Cardiac muscle cell (in vitro differentiated cells and primary cell): ENCODE measurements at regions not wholly inside any gene's neighbourhood (a gene's known extent, or its start where the extent isn't known, plus 50 kb on each side); places are given as distances from the start of the nearest gene placed in this dataset.
A peak's percentile ranks its signal among the peaks of the same experiment; 100 is the strongest.

Source experiments
- DNase-seq, 2 donors: peaks; one replicate each; pipeline versions ENCODE4 v3.0.0 to v3.0.0-alpha.2; 2010 to 2017; ENCODE audit warnings: low read depth in 1 of 2, low spot score in 1 of 2
- H3K27ac ChIP-seq: fragments of 200-600 bp; sonication (generic); 2 replicates; pipeline ENCODE4 v1.5.1; 2016
- H3K27me3 ChIP-seq: fragments of 200-600 bp; sonication (generic); 2 replicates; pipeline ENCODE4 v1.6.0; 2016; ENCODE audit warnings: control low read depth
- H3K36me3 ChIP-seq: fragments of 200-600 bp; sonication (generic); 2 replicates; pipeline ENCODE4 v1.5.1; 2016; ENCODE audit warnings: control low read depth
- H3K4me1 ChIP-seq: fragments of 200-600 bp; sonication (generic); 2 replicates; pipeline ENCODE4 v1.8.1; 2017; ENCODE audit warnings: low read depth, mild to moderate bottlenecking, mixed run types
- H3K4me3 ChIP-seq: fragments of 200-600 bp; sonication (generic); 2 replicates; pipeline ENCODE4 v1.5.1; 2016; ENCODE audit warnings: mild to moderate bottlenecking
- H3K9me3 ChIP-seq: fragments of 200-600 bp; sonication (generic); 2 replicates; pipeline ENCODE4 v1.5.1; 2017; ENCODE audit warnings: low read depth, mild to moderate bottlenecking, control low read depth
- TF ChIP-seq, protein P1 (sequence below): IDR thresholded peaks from 2 replicates; pipeline ENCODE4 v1.5.1; 2012; ENCODE audit warnings: low read depth, mild to moderate bottlenecking, low read length

- DNase-seq, result peak in 1 of 2 donors; percentile 89
- Histone ChIP-seq H3K36me3 (no peaks in the 10 kb centered on the region), H3K4me1 (no peaks in the 10 kb centered on the region), H3K4me3 (no peak overlapping the region), H3K27me3 (no peaks in the 10 kb centered on the region), H3K27ac (no peak overlapping the region), H3K9me3 (no peaks in the 10 kb centered on the region)
- TF ChIP-seq, protein P1, sequence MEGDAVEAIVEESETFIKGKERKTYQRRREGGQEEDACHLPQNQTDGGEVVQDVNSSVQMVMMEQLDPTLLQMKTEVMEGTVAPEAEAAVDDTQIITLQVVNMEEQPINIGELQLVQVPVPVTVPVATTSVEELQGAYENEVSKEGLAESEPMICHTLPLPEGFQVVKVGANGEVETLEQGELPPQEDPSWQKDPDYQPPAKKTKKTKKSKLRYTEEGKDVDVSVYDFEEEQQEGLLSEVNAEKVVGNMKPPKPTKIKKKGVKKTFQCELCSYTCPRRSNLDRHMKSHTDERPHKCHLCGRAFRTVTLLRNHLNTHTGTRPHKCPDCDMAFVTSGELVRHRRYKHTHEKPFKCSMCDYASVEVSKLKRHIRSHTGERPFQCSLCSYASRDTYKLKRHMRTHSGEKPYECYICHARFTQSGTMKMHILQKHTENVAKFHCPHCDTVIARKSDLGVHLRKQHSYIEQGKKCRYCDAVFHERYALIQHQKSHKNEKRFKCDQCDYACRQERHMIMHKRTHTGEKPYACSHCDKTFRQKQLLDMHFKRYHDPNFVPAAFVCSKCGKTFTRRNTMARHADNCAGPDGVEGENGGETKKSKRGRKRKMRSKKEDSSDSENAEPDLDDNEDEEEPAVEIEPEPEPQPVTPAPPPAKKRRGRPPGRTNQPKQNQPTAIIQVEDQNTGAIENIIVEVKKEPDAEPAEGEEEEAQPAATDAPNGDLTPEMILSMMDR, result no peak
These were observed 113.9 kb upstream of the FOXF1 start for GRCh38 chr16:86396422-86396821.

DNA sequence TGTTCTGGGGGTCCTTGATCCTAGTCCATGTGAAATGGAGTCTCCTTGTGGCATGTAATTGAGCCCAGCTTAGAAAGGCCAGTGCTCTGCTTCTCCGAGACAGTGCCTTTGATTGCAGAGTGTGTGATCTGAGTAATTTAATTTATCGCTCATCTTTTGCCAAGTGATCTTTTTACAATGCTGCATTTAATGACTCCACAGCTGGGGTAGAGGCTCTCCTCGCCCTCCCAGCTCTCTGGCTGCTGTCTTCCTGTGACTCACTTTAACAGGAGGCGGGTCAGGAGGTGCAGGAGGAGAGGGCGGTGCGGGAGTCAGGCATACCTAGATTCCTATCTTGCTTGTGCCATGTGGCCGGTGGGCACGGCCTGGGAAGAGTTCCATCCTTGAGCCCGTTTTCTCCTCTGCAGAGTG, 113.4 kb upstream of the FOXF1 start:
- H3K27me3 ChIP-seq, result no peaks in the 10 kb centered on the region
- TF ChIP-seq, protein P1, result no peak
- H3K4me1 ChIP-seq, result no peaks in the 10 kb centered on the region
- no peak overlapping the region for H3K4me3 ChIP-seq
- peak in 1 of 2 donors; percentile 75 for DNase-seq
- no peak overlapping the region for H3K27ac ChIP-seq
- H3K36me3 ChIP-seq, result no peaks in the 10 kb centered on the region
- no peaks in the 10 kb centered on the region for H3K9me3 ChIP-seq

DNA sequence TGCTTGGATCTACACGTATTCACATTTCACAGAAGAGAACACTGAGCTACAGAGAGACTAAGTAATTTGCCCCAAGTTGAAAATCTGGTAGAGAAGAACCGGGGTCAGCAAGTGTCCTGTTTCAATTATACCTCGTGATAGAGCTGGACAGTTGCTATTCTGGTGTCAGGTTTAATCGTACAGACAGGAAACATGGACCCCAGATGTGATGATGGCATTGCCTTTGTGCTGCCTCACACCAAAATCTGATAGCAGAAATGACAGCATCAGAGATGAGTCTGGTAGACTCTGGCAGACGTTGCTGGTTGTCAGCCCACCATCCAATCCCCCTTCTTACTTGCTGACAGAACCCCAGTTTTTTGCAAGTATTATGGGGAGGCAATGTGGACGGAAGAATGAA, 112.1 kb upstream of the FOXF1 start:
- H3K27ac ChIP-seq, result no peak overlapping the region
- H3K4me3 ChIP-seq, result no peak overlapping the region
- no peaks in the 10 kb centered on the region for H3K9me3 ChIP-seq
- no peaks in the 10 kb centered on the region for H3K4me1 ChIP-seq
- no peaks in the 10 kb centered on the region for H3K27me3 ChIP-seq
- DNase-seq, result no peak
- H3K36me3 ChIP-seq, result no peaks in the 10 kb centered on the region
- TF ChIP-seq, protein P1, result no peak

DNA sequence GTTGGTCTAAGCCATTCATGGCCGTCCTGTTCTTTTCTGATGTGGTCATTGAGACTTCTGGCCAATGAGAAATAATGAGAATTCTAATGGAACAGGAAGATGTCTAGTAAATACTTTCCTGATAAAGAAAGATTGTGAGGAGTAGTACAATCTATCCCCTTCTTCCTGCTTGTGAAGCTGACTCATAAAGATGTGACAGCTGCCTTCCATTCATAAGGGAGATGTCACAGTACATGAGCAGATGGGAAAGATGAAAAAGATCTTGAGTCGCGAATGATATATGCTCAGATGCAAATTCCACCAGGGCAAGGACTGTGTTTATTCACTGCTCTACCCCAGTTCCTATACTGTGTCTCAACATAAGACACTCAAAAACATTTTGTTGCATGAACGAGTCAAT, 111.7 kb upstream of the FOXF1 start:
- Histone ChIP-seq H3K9me3 (no peaks in the 10 kb centered on the region), H3K36me3 (no peaks in the 10 kb centered on the region), H3K27ac (no peak overlapping the region), H3K4me1 (peaks cover 2% of the 10 kb centered on the region), H3K27me3 (no peaks in the 10 kb centered on the region), H3K4me3 (no peak overlapping the region)
- TF ChIP-seq, protein P1, result no peak
- peak in 1 of 2 donors; percentile 54 for DNase-seq

GRCh38 chr16:86401126-86401525, 109.2 kb upstream of the FOXF1 start:
- H3K27me3 ChIP-seq, result no peaks in the 10 kb centered on the region
- no peak overlapping the region for H3K27ac ChIP-seq
- peaks cover 10% of the 10 kb centered on the region for H3K4me1 ChIP-seq
- no peak overlapping the region for H3K4me3 ChIP-seq
- TF ChIP-seq, protein P1, result no peak
- H3K9me3 ChIP-seq, result no peaks in the 10 kb centered on the region
- DNase-seq, result no peak
- H3K36me3 ChIP-seq, result no peaks in the 10 kb centered on the region

DNA sequence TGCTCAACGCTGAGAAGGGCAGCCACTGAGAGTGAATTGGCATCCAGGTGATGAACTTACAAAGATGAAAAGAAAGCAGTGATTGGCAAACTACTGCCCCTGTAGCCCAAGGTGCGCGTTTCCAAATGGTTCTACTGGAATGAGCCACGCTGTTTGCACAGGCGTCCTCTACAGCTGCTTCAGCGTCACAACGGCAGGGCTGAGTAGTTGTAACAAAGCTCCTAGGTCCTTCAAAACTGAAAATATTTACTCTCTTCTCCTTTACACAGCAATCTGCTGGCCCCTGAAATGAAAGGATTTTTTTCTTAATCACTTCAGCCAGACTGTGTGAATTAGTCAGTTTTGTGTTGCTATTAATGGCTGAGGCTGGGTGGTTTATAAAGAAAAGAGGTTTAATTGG, 107.2 kb upstream of the FOXF1 start:
- H3K27me3 ChIP-seq, result no peaks in the 10 kb centered on the region
- H3K27ac ChIP-seq, result no peak overlapping the region
- no peaks in the 10 kb centered on the region for H3K36me3 ChIP-seq
- H3K9me3 ChIP-seq, result no peaks in the 10 kb centered on the region
- no peak for DNase-seq
- TF ChIP-seq, protein P1, result no peak
- no peak overlapping the region for H3K4me3 ChIP-seq
- H3K4me1 ChIP-seq, result peaks cover 10% of the 10 kb centered on the region
